HTR-8/SVneo (cell line): ENCODE measurements at regions not wholly inside any gene's neighbourhood (a gene's known extent, or its start where the extent isn't known, plus 50 kb on each side); places are given as distances from the start of the nearest gene placed in this dataset.

Source experiments
- DNase-seq: peaks from one replicate; pipeline ENCODE4 v3.0.0; 2011; ENCODE audit warnings: low spot score, mixed read lengths; ENCODE audit not compliant: insufficient read length
- FAIRE-seq: peaks from 2 replicates; lab custom pipeline; 2011; peaks lifted over from hg19 to GRCh38; lab: Jason Lieb, UNC

- no peak for FAIRE-seq
These were observed 635.4 kb downstream of the EPHA4 start for GRCh38 chr2:220936641-220937197.

DNA sequence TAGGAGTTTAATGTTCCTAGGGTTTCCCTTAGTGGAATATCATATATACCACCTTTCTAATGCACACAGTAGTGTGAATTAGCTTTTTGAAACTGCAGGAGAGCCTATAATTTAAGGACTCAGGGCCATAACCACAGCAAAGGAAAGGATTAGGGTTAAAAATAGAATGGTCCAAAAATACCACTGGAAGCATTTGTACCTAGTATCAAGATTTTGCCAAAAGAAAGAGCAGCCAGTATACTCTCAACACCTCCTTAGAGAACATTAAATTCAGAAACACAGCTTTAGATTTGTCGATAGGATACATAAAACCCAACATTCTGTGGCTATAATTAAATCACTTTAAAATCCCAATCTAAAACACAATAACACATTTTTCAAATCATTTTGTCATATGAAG lies 634.9 kb downstream of the EPHA4 start:
- DNase-seq (no peak), FAIRE-seq (no peak)

More at GRCh38 chr2:220936641-220937197, 635.4 kb downstream of the EPHA4 start:
- no peak for DNase-seq

DNA sequence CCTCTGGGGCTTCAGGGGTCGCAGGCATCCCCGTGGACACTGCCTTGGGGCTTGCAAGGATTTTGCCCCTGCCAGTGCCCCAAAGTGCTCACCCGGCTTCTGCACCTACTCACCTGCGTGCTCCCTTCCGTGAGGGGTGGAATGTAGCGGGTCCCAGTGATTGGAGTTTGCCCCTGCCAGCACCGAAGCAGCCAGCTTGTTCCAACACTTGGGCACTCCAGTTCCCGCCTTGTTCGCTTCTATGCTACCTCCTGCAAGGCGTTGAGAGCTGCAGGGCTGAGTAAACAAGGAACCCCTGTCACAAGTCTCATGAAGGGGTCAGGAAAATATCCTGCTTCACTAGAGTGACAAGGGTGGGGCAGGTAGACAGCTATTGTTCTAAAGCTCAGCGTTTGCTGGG lies 631.5 kb downstream of the EPHA4 start:
- FAIRE-seq (no peak), DNase-seq (no peak)

- DNase-seq (no peak), FAIRE-seq (no peak)
These were observed 630.4 kb downstream of the EPHA4 start for GRCh38 chr2:220941683-220942082.

DNA sequence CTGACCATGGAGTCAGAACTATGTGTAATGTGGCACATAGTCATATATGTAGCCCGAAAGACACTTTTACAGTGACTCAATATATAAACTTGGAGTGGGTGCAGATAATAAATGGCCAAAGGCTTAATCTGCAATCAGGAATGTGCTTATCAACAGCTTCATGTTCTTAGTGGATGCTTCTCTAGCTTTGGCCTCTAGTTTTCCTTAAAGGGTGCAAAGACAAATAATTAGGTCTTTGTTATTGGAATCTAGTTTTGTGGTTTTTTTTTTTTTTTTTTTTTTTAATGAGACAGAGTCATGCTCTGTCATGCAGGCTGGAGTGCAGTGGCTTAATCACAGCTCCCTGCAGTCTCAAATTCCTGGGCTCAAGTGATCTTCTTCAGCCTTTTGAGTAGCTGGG lies 625.6 kb downstream of the EPHA4 start:
- FAIRE-seq (no peak), DNase-seq (no peak)

DNA sequence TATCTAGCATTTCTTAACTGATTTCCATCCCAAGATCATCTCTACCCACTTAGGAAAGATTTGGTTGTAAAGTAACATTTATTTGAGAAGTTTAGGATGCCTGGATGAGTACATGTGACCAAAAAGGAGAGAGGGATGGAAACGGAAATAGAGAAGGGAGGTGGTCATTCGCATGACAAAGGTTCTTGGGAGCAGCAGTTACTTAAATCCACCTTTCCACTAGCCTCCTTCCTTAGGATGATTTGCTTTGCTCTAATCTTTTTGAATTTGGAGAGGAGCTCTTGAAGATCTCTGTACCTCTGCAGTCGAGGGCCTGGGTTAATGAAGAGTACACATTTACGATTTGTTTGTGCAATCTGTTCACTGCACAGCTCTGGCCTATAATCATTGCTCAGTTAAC lies 623.5 kb downstream of the EPHA4 start:
- DNase-seq (no peak), FAIRE-seq (no peak)

DNA sequence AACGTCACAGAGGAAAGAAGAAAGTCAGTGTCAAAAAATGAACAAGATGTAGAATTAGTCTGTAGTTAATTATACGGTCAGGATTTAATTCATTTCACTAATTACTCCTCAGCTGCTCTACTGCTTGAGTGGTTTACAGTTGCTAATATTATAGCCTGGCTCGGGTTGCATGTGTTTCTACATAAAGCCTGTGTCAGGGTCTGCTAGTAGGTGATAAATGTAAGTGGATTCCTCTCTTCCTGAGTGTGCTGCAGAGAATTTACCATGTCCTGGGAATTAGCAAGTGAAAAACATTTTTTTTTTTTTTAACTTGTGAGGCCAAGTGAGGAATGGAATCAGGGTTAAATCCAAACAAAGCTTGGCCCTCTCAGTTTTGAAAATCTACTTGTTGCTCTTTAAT lies 622.6 kb downstream of the EPHA4 start:
- FAIRE-seq (no peak), DNase-seq (no peak)

DNA sequence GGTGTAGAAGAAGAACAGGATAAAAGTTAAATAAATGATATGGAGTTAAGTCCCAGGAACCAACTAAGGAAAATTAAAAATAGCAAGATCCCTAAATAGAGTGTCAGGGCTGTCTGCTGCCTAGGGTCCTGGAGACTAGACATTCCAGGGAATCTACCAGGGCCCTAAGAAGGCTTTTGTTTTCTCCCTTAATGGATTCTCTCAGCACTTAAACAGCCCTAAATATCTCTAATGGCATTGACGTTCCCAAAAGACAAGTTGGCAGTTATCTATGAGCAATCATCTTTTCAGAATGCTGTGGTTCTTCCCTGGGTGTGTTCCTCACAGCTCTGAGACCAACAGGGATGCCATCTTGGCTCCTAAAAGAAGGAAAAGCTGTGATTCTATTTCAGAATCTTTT lies 616.3 kb downstream of the EPHA4 start:
- FAIRE-seq (no peak), DNase-seq (no peak)

DNA sequence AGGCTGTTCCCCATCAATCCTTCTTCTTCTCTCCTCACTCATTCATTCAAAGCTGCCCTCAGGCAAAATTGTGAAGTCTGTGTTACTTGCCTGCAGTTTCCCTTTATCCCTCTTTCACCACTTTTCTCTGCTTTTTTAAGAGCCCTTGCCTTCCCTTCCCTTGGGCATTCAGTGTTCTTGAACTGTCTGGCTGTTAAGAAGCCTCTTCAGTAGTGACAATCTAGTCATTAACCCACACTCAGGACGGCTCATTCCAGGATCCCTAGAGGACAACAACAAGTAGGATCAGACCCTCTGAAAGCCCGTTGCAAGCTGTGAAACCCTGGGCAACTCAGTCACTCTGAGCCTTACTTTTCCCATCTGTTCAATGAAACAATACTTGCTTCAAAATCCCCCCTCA lies 615.7 kb downstream of the EPHA4 start:
- DNase-seq = no peak
- FAIRE-seq = no peak

- FAIRE-seq = no peak
- DNase-seq = no peak
These were observed 612.7 kb downstream of the EPHA4 start for GRCh38 chr2:220959391-220959802.

- DNase-seq = no peak
- no peak for FAIRE-seq
These were observed 610.8 kb downstream of the EPHA4 start for GRCh38 chr2:220961143-220961860.

DNA sequence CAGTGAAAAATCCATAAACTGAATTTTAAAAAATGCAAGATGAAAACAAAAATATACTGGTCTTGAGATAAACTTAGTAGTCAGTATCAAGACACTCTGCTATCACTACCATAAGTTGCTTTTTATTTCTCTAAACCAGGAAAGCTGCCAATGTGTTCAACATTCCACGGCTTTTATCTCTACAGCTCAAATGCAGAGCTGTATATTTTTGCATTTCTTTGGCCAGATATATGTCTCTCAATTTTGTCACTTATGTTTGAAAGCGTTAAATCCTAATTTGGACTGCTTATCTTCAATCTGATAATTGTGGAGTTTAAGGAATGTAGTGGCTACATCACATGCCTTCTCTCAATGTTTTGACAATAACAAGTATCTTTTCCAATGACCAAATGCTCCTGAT lies 609.5 kb downstream of the EPHA4 start:
- FAIRE-seq = no peak
- DNase-seq = no peak

- no peak for DNase-seq
These were observed 609.0 kb downstream of the EPHA4 start for GRCh38 chr2:220963076-220963475.

GRCh38 chr2:220963930-220964329 lies 608.2 kb downstream of the EPHA4 start:
- no peak for DNase-seq
- no peak for FAIRE-seq

More at GRCh38 chr2:220963076-220963475, 609.0 kb downstream of the EPHA4 start:
- FAIRE-seq = no peak

DNA sequence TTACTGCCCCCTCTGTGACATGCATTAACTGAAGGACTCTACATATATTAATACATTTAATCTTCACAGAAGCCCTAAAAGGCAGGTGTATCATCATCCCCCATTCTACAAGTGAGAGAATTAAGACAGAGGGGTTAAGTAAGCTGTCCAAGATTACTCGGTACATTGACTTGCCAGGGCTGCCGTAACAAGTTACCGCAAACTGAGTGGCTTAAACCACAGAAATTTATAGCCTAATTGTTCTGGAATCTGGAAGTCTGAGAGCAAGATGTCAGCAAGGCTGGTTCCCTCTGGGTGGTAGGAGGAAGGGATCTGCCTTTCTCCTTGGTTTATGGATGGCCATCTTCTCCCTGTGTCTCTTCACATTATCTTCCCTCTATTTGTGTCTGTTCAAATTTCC lies 605.5 kb downstream of the EPHA4 start:
- peak; percentile 16 for FAIRE-seq

GRCh38 chr2:220969348-220969747 lies 602.8 kb downstream of the EPHA4 start:
- FAIRE-seq (no peak), DNase-seq (peak; percentile 19)

More for the DNA sequence above, 605.5 kb downstream of the EPHA4 start:
- DNase-seq = peak; percentile 50

DNA sequence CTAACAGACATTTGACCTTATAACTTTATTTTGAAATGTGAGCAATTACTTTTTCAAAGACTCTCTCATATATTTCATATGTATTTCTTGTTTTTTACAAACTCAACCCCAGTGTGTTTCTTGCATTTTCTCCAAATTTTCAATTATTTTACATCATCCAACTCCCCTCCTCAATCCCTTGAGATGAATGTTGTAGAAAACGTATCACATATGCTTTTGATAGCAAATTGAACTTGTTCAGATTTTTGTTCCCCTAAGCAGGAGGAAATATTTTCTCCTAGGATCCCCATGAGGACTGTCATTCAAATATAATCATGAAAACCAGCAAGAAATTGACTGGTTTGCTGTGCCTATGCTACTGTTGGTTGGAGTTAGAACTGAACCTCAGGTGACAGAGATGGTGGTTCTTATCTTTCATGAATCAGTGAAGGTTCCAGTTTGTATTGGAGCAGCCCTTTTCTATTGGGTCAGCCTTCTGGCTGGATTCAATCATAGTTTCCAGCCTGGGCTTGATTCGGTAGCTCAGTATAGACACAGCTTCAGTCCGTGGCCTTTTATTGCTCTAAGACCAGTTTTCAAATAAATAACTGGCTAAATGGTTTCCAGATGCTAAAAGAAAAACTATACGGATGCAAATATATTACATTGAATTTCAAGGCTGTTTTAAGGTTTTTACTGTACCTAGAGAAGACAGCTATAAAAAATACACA lies 591.0 kb downstream of the EPHA4 start:
- no peak for FAIRE-seq
- DNase-seq = no peak

- FAIRE-seq (no peak), DNase-seq (no peak)
These were observed 590.2 kb downstream of the EPHA4 start for GRCh38 chr2:220981926-220982325.

DNA sequence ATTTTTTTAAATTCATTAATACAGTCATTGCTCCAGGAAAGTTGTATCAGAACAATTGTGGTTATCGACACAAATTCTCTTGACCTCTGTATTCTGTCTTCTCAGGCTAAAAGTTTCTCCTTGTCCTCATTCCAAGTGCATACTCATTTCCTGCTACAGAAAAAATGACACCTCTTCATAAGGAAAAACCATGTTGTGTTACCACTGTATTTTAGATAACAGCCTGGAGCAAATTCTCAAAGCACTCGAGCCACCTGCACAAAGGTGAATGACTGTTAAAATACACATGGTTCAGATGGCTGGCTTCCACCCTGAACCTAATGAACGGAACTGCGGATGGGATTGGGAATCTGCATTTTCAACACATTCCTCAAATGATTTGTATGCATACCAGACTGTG lies 586.5 kb downstream of the EPHA4 start:
- no peak for DNase-seq
- no peak for FAIRE-seq

- no peak for DNase-seq
- FAIRE-seq = no peak
These were observed 584.3 kb downstream of the EPHA4 start for GRCh38 chr2:220987839-220988238.

DNA sequence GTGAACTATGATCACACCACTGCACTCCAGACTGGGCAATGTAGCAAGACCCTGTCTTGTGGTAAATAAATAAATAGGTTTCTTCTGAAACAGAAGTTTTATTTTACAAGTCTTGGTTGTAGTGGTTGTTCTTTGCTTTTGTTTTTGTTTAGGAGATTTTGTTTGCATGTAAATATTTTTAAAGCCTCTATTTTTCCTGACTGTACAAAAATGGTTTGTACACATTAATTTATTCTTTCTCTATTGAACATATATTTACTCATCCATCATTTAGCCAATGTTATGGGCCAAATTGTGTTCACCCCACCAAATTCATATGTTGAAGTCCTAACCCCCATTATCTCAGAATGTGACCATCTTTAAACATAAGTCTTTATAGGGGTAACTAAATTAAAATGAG lies 580.1 kb downstream of the EPHA4 start:
- no peak for FAIRE-seq
- no peak for DNase-seq
